ENCODE measurements at regions not wholly inside any gene's neighbourhood (a gene's known extent, or its start where the extent isn't known, plus 50 kb on each side); places are given as distances from the start of the nearest gene placed in this dataset.

GRCh38 chr4:148982200-148982599 lies 540.0 kb upstream of the NR3C2 start:
- TF ChIP-seq POLR2A (IDR thresholded peaks at IDR 0.05; ENCODE audit: low read depth, low read length) (no peak), TAF1 (IDR thresholded peaks at IDR 0.05; ENCODE audit: borderline replicate concordance, low read depth, low read length) (no peak), POLR2AphosphoS5 (IDR thresholded peaks at IDR 0.05; ENCODE audit: low read depth, low read length) (no peak)
